H1 (cell line): ENCODE measurements at regions not wholly inside any gene's neighbourhood (a gene's known extent, or its start where the extent isn't known, plus 50 kb on each side); places are given as distances from the start of the nearest gene placed in this dataset.

ENCODE experiments used
- CHD2 ChIP-seq: IDR thresholded peaks from 2 replicates; pipeline ENCODE4 v1.6.1; 2012; ENCODE audit warnings: low read length, improper control_type of control experiment
- CTCF ChIP-seq, 3 experiments: IDR thresholded peaks; 1 replicate in 2 of 3; 2 replicates in 1 of 3; pipeline versions ENCODE4 v1.5.1 to v1.6.1; 2011; ENCODE audit warnings: low read length in 3 of 3, mild to moderate bottlenecking in 3 of 3, inconsistent platforms in 2 of 3, low read depth in 1 of 3, moderate library complexity in 1 of 3; ENCODE audit not compliant: insufficient read depth in 1 of 3; ENCODE audit errors: control extremely low read depth in 1 of 3
- E2F6 ChIP-seq: IDR thresholded peaks from 2 replicates; pipeline ENCODE4 v1.6.1; 2012; ENCODE audit warnings: inconsistent platforms
- EZH2 ChIP-seq: fragments of 200-600 bp; sonication (generic); IDR thresholded peaks from 2 replicates; pipeline ENCODE4 v1.7.1; 2012; ENCODE audit warnings: low read depth, mild to moderate bottlenecking, moderate library complexity, low read length, inconsistent platforms; ENCODE audit not compliant: severe bottlenecking
- PHF8 ChIP-seq: fragments of 200-600 bp; sonication (generic); conservative IDR thresholded peaks from 2 replicates; pipeline ENCODE4 v1.7.1; 2012; ENCODE audit warnings: low read depth, mild to moderate bottlenecking, inconsistent platforms, low read length, moderate library complexity
- POLR2A ChIP-seq, 2 experiments: IDR thresholded peaks; 1 replicate in 1 of 2; 2 replicates in 1 of 2; pipeline ENCODE4 v1.6.1; 2011; ENCODE audit warnings: low read depth in 2 of 2, low read length in 2 of 2, mild to moderate bottlenecking in 2 of 2; ENCODE audit errors: control extremely low read depth in 1 of 2
- POLR2AphosphoS5 ChIP-seq: IDR thresholded peaks from 2 replicates; pipeline ENCODE4 v1.6.1; 2011; ENCODE audit warnings: low read depth, low read length
- RAD21 ChIP-seq, 2 experiments: IDR thresholded peaks in 1 of 2; conservative IDR thresholded peaks in 1 of 2; 2 replicates each; pipeline ENCODE4 v1.6.1; 2011; ENCODE audit warnings: low read depth in 2 of 2, low read length in 2 of 2, improper control_type of control experiment in 1 of 2, inconsistent platforms in 1 of 2, mild to moderate bottlenecking in 1 of 2, moderate library complexity in 1 of 2
- RBBP5 ChIP-seq: IDR thresholded peaks from 2 replicates; pipeline ENCODE4 v1.7.1; 2012; ENCODE audit warnings: low read depth, mild to moderate bottlenecking, inconsistent platforms, low read length, moderate library complexity, borderline replicate concordance
- ZNF274 ChIP-seq: IDR thresholded peaks from 2 replicates; pipeline ENCODE4 v1.7.0; 2012; ENCODE audit warnings: low read length, borderline replicate concordance; ENCODE audit errors: extremely low read depth
- TF ChIP-seq, protein P1 (sequence below): IDR thresholded peaks from 2 replicates; pipeline ENCODE4 v1.6.1; 2011; ENCODE audit warnings: low read length, improper control_type of control experiment

DNA sequence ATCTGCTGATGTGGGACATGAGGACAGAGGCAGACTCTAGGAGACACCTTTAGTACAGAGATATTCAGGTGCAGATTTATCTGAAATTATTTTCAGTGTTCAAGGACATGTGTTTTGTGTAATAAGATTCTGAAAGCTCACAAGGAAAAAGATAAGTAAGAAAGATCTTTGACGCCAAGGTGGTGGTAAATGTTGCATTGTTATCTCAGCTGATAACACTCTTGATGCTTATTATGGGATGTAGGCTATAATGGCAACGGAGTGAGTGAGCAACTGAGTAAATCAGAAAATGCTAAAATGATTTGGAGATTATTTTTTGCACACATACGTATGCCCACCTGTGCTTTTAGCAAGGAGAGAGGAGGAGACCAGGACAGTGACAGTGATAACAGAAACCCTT is 510.9 kb downstream of the KLF12 start:
- no peak for TF ChIP-seq RBBP5
- TF ChIP-seq ZNF274, result no peak
- no peak for TF ChIP-seq CTCF (IDR thresholded peaks at IDR 0.05; ENCODE audit: control extremely low read depth in 1 of 3, insufficient read depth in 1 of 3, low read depth in 1 of 3, low read length in 3 of 3)
- no peak for TF ChIP-seq EZH2
- TF ChIP-seq POLR2A (IDR thresholded peaks at IDR 0.05; ENCODE audit: control extremely low read depth in 1 of 2, low read depth in 2 of 2, low read length in 2 of 2), result no peak
- TF ChIP-seq, protein P1, sequence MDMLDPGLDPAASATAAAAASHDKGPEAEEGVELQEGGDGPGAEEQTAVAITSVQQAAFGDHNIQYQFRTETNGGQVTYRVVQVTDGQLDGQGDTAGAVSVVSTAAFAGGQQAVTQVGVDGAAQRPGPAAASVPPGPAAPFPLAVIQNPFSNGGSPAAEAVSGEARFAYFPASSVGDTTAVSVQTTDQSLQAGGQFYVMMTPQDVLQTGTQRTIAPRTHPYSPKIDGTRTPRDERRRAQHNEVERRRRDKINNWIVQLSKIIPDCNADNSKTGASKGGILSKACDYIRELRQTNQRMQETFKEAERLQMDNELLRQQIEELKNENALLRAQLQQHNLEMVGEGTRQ, result no peak
- TF ChIP-seq RAD21 (IDR thresholded peaks at IDR 0.05 in 1 of 2, conservative IDR thresholded peaks at IDR 0.05 in 1 of 2; ENCODE audit: low read depth in 2 of 2, low read length in 2 of 2), result no peak
- TF ChIP-seq E2F6, result no peak
- no peak for TF ChIP-seq POLR2AphosphoS5
- TF ChIP-seq CHD2, result no peak
- TF ChIP-seq PHF8, result no peak
